H9 (cell line): ENCODE measurements at regions not wholly inside any gene's neighbourhood (a gene's known extent, or its start where the extent isn't known, plus 50 kb on each side); places are given as distances from the start of the nearest gene placed in this dataset.

ENCODE experiments used
- DNase-seq: peaks from one replicate; pipeline ENCODE4 v3.0.0-alpha.2; 2017
- H2AFZ ChIP-seq: one replicate; pipeline ENCODE4 v1.6.1; 2013; ENCODE audit warnings: mild to moderate bottlenecking, low read length, control low read depth, moderate library complexity
- H2AK5ac ChIP-seq: 2 replicates; pipeline ENCODE4 v1.6.1; 2013; ENCODE audit warnings: low read length, control low read depth, mixed read lengths; ENCODE audit not compliant: insufficient read length
- H2BK120ac ChIP-seq: one replicate; pipeline ENCODE4 v1.6.1; 2013; ENCODE audit warnings: low read depth, mild to moderate bottlenecking, low read length, control low read depth, inconsistent platforms; ENCODE audit not compliant: poor library complexity, severe bottlenecking
- H2BK12ac ChIP-seq: 2 replicates; pipeline ENCODE4 v1.6.1; 2013; ENCODE audit warnings: low read length, control low read depth, mixed read lengths, low read depth; ENCODE audit not compliant: insufficient read length
- H2BK15ac ChIP-seq: 2 replicates; pipeline ENCODE4 v1.6.1; 2013; ENCODE audit warnings: low read depth, low read length, control low read depth
- H2BK20ac ChIP-seq: one replicate; pipeline ENCODE4 v1.6.1; 2013; ENCODE audit warnings: low read depth, mild to moderate bottlenecking, low read length, control low read depth, inconsistent platforms; ENCODE audit not compliant: poor library complexity, severe bottlenecking
- H2BK5ac ChIP-seq: 2 replicates; pipeline ENCODE4 v1.6.1; 2013; ENCODE audit warnings: low read length, control low read depth, mixed read lengths; ENCODE audit not compliant: insufficient read length
- H3K14ac ChIP-seq: 2 replicates; pipeline ENCODE4 v1.6.1; 2013; ENCODE audit warnings: low read length, control low read depth; ENCODE audit not compliant: insufficient read depth
- H3K18ac ChIP-seq: 2 replicates; pipeline ENCODE4 v1.6.1; 2013; ENCODE audit warnings: low read depth, mild to moderate bottlenecking, mixed read lengths, low read length, control low read depth; ENCODE audit not compliant: insufficient read length
- H3K23ac ChIP-seq: 2 replicates; pipeline ENCODE4 v1.6.1; 2013; ENCODE audit warnings: low read length, control low read depth, mixed read lengths, low read depth; ENCODE audit not compliant: insufficient read length
- H3K23me2 ChIP-seq: 2 replicates; pipeline ENCODE4 v1.6.1; 2013; ENCODE audit warnings: low read depth, mild to moderate bottlenecking, mixed read lengths, low read length, control low read depth; ENCODE audit not compliant: insufficient read length, poor library complexity, severe bottlenecking
- H3K27ac ChIP-seq: 2 replicates; pipeline ENCODE4 v1.5.1; 2013; ENCODE audit warnings: low read length, control low read depth, mixed read lengths, low read depth; ENCODE audit not compliant: insufficient read length
- H3K27me3 ChIP-seq: 2 replicates; pipeline ENCODE4 v1.6.1; 2013; ENCODE audit warnings: low read length, control low read depth, inconsistent platforms; ENCODE audit not compliant: insufficient read depth
- H3K4ac ChIP-seq: 2 replicates; pipeline ENCODE4 v1.6.1; 2013; ENCODE audit warnings: low read depth, mild to moderate bottlenecking, control low read depth, inconsistent platforms, low read length, moderate library complexity
- H3K4me1 ChIP-seq: 2 replicates; pipeline ENCODE4 v1.6.1; 2013; ENCODE audit warnings: low read length, control low read depth, inconsistent platforms; ENCODE audit not compliant: insufficient read depth
- H3K4me2 ChIP-seq: 2 replicates; pipeline ENCODE4 v1.6.1; 2013; ENCODE audit warnings: low read length, control low read depth, mixed read lengths; ENCODE audit not compliant: insufficient read length, insufficient read depth
- H3K56ac ChIP-seq: 2 replicates; pipeline ENCODE4 v1.6.1; 2013; ENCODE audit warnings: low read depth, mild to moderate bottlenecking, mixed read lengths, low read length, control low read depth; ENCODE audit not compliant: insufficient read length
- H3K79me1 ChIP-seq: 2 replicates; pipeline ENCODE4 v1.6.1; 2013; ENCODE audit warnings: low read depth, mild to moderate bottlenecking, moderate library complexity, low read length, control low read depth, inconsistent platforms; ENCODE audit not compliant: insufficient read depth, poor library complexity, severe bottlenecking
- H3K79me2 ChIP-seq: 2 replicates; pipeline ENCODE4 v1.6.1; 2013; ENCODE audit warnings: low read length, control low read depth, inconsistent platforms; ENCODE audit not compliant: insufficient read depth
- H3K9ac ChIP-seq: 2 replicates; pipeline ENCODE4 v1.6.1; 2013; ENCODE audit warnings: low read length, control low read depth, mixed read lengths; ENCODE audit not compliant: insufficient read length; ENCODE audit errors: extremely low read depth
- H3K9me3 ChIP-seq: one replicate; pipeline ENCODE4 v1.6.1; 2013; ENCODE audit warnings: low read depth, low read length, inconsistent platforms; ENCODE audit not compliant: control insufficient read depth
- H3T11ph ChIP-seq: one replicate; pipeline ENCODE4 v1.6.1; 2013; ENCODE audit warnings: mild to moderate bottlenecking, low read length, control low read depth, inconsistent platforms
- H4K20me1 ChIP-seq: one replicate; pipeline ENCODE4 v1.6.1; 2013; ENCODE audit not compliant: control insufficient read depth, insufficient read length, insufficient read depth
- H4K5ac ChIP-seq: 2 replicates; pipeline ENCODE4 v1.6.1; 2013; ENCODE audit warnings: low read depth, mild to moderate bottlenecking, mixed read lengths, low read length, control low read depth; ENCODE audit not compliant: insufficient read length
- H4K8ac ChIP-seq: replicated peaks from 2 replicates; pipeline ENCODE4 v1.6.1; 2013; ENCODE audit warnings: low read length, control low read depth, mixed read lengths, low read depth; ENCODE audit not compliant: insufficient read length
- H4K91ac ChIP-seq: 2 replicates; pipeline ENCODE4 v1.6.1; 2013; ENCODE audit warnings: low read depth, mild to moderate bottlenecking, moderate library complexity, mixed read lengths, low read length, control low read depth; ENCODE audit not compliant: insufficient read length
- H3K27ac Mint-ChIP-seq, 3 experiments: 2 replicates in 2 of 3; 3 replicates in 1 of 3; pipeline ENCODE4 v1.8.0; 2020 to 2021; ENCODE audit warnings: mixed read lengths in 3 of 3, mild to moderate bottlenecking in 1 of 3, moderate library complexity in 1 of 3
- H3K27me3 Mint-ChIP-seq: 2 replicates; pipeline ENCODE4 v1.8.0; 2021; ENCODE audit warnings: low read depth, mild to moderate bottlenecking, moderate library complexity, mixed read lengths
- H3K36me3 Mint-ChIP-seq, 3 experiments: 2 replicates in 2 of 3; 3 replicates in 1 of 3; pipeline ENCODE4 v1.8.0; 2020 to 2021; ENCODE audit warnings: low read depth in 3 of 3, mixed read lengths in 3 of 3; ENCODE audit not compliant: insufficient read depth in 1 of 3
- H3K4me1 Mint-ChIP-seq, 2 experiments: 2 replicates each; pipeline ENCODE4 v1.8.0; 2020; ENCODE audit warnings: mixed read lengths in 2 of 2
- H3K4me3 Mint-ChIP-seq, 2 experiments: 2 replicates in 1 of 2; 3 replicates in 1 of 2; pipeline ENCODE4 v1.8.0; 2020 to 2021; ENCODE audit warnings: mild to moderate bottlenecking in 2 of 2, mixed read lengths in 2 of 2, moderate library complexity in 1 of 2
- H3K9me3 Mint-ChIP-seq, 2 experiments: 2 replicates in 1 of 2; 3 replicates in 1 of 2; pipeline ENCODE4 v1.8.0; 2020; ENCODE audit warnings: mild to moderate bottlenecking in 2 of 2, mixed read lengths in 2 of 2, moderate library complexity in 1 of 2
- WGBS: extraction: QIAGEN DNeasy Blood & Tissue Kit; methylation state at CpG from one replicate; pipeline ENCODE4 v1.1.7; 2013; ENCODE audit warnings: missing lambda C conversion rate, low lambda C conversion rate, mixed read lengths; ENCODE audit not compliant: insufficient read length; ENCODE audit errors: extremely low coverage; 5-methylcytosine and 5-hydroxymethylcytosine counted together
- TF ChIP-seq, protein P1 (sequence below): fragments of 200-600 bp; sonication (generic); conservative IDR thresholded peaks from 3 replicates; pipeline ENCODE4 v1.8.0; 2021; ENCODE audit warnings: antibody characterized with exemption, mild to moderate bottlenecking

DNA sequence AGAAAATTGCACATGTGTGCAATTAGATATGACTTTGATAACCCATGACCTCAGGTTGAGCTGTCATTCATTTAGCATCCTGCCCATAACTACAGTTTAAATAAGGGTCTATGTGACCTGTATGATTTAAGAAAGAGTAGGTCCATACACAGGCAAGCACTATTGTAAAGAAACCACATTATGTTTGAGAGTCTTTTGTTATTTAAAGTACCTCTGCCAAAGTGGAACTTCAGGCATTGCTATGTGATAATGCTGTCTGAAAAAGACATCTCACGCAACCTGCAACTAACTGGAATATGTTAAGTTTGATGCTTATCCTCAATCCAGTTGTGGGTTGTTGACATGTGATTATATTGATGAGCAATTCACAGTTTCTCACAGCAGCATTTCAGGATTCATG is 317.0 kb downstream of the TMEM161B start:
- no peak overlapping the region for H2BK12ac ChIP-seq
- no peaks in the 10 kb centered on the region for H4K20me1 ChIP-seq
- H4K8ac ChIP-seq: no peak overlapping the region
- H3K27ac ChIP-seq: no peak overlapping the region
- no peak overlapping the region for H2AK5ac ChIP-seq
- no CpG with 5 or more reads among the region's 1 CpG for WGBS
- H2BK15ac ChIP-seq: no peak overlapping the region
- DNase-seq: no peak
- no peak overlapping the region for H2BK120ac ChIP-seq
- H3T11ph ChIP-seq: no peak overlapping the region
- Mint-ChIP-seq H3K27me3 (no peaks in the 10 kb centered on the region), H3K9me3 (no peaks in the 10 kb centered on the region), H3K4me1 (peaks cover 37 to 47% of the 10 kb centered on the region in 2 experiments), H3K36me3 (no peaks in the 10 kb centered on the region), H3K27ac (no peak overlapping the region), H3K4me3 (no peak overlapping the region)
- no peaks in the 10 kb centered on the region for H3K23me2 ChIP-seq
- H2BK5ac ChIP-seq: no peak overlapping the region
- no peak overlapping the region for H3K9ac ChIP-seq
- no peaks in the 10 kb centered on the region for H3K4me1 ChIP-seq
- no peak overlapping the region for H2BK20ac ChIP-seq
- H3K79me1 ChIP-seq: no peaks in the 10 kb centered on the region
- TF ChIP-seq, protein P1, sequence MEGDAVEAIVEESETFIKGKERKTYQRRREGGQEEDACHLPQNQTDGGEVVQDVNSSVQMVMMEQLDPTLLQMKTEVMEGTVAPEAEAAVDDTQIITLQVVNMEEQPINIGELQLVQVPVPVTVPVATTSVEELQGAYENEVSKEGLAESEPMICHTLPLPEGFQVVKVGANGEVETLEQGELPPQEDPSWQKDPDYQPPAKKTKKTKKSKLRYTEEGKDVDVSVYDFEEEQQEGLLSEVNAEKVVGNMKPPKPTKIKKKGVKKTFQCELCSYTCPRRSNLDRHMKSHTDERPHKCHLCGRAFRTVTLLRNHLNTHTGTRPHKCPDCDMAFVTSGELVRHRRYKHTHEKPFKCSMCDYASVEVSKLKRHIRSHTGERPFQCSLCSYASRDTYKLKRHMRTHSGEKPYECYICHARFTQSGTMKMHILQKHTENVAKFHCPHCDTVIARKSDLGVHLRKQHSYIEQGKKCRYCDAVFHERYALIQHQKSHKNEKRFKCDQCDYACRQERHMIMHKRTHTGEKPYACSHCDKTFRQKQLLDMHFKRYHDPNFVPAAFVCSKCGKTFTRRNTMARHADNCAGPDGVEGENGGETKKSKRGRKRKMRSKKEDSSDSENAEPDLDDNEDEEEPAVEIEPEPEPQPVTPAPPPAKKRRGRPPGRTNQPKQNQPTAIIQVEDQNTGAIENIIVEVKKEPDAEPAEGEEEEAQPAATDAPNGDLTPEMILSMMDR: no peak
- no peak overlapping the region for H3K56ac ChIP-seq
- H4K91ac ChIP-seq: no peak overlapping the region
- H3K79me2 ChIP-seq: no peaks in the 10 kb centered on the region
- no peak overlapping the region for H3K23ac ChIP-seq
- H3K18ac ChIP-seq: no peak overlapping the region
- no peaks in the 10 kb centered on the region for H3K9me3 ChIP-seq
- no peak overlapping the region for H2AFZ ChIP-seq
- H3K14ac ChIP-seq: no peak overlapping the region
- H3K4me2 ChIP-seq: no peak overlapping the region
- H3K4ac ChIP-seq: no peak overlapping the region
- no peaks in the 10 kb centered on the region for H3K27me3 ChIP-seq
- no peak overlapping the region for H4K5ac ChIP-seq
